HG03066 (cell line): ENCODE measurements at regions not wholly inside any gene's neighbourhood (a gene's known extent, or its start where the extent isn't known, plus 50 kb on each side); places are given as distances from the start of the nearest gene placed in this dataset.

ENCODE experiments used
- ATAC-seq: cut with Tn5 transposase; IDR thresholded peaks from one replicate; pipeline ENCODE4 v1.9.1; 2021; ENCODE audit warnings: low read depth; ENCODE audit not compliant: unreplicated experiment

- ATAC-seq, result no peak
These were observed 93.0 kb downstream of the PPP1R3A start for GRCh38 chr7:113825832-113826231.

- no peak for ATAC-seq
These were observed 94.5 kb downstream of the PPP1R3A start for GRCh38 chr7:113824117-113824823.

GRCh38 chr7:113819474-113819873 lies 99.3 kb downstream of the PPP1R3A start:
- no peak for ATAC-seq

GRCh38 chr7:113816639-113817038 lies 102.2 kb downstream of the PPP1R3A start:
- ATAC-seq, result no peak

DNA sequence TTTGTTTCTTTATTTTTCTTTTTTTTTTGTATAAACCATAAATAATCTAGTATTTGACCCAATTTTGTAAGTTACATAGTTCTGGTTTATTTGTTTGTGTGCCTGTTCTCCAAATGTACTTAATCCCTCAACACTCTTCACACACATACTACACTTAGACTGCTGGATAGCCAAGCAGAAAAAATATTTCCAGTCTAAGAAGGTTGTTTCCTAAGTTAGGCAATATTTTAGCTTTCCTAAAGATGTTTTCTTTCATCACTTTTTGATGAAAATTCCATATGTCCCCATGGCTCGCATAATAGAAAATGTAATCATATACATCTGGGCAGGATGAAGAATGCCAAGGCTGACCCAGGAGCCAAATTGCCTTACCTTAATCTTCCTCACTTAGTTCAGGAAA lies 105.3 kb downstream of the PPP1R3A start:
- no peak for ATAC-seq

- no peak for ATAC-seq
These were observed 106.1 kb downstream of the PPP1R3A start for GRCh38 chr7:113812591-113813255.

GRCh38 chr7:113810080-113810744 lies 108.6 kb downstream of the PPP1R3A start:
- no peak for ATAC-seq

DNA sequence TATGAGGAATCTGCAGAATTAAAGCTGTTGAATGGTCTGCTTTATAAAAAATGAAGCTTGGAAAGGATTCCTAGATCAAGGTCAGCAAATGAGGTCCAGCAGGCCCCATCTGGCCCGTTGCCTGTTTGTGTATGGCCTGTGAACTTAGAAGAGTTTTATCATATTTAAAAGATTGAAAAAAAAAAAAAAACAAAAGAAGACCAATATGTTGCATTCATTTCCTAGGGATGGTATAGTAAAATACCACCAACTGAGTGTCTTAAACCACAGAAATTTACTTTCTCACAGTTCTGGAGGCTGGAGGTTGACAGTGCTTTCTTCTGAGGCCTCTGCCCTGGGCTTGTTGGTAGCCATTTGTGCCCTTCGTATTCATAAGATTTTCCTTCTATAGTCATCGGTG lies 109.2 kb downstream of the PPP1R3A start:
- no peak for ATAC-seq

- no peak for ATAC-seq
These were observed 112.0 kb downstream of the PPP1R3A start for GRCh38 chr7:113806633-113807327.

- no peak for ATAC-seq
These were observed 112.8 kb downstream of the PPP1R3A start for GRCh38 chr7:113805976-113806375.

- no peak for ATAC-seq
These were observed 114.2 kb downstream of the PPP1R3A start for GRCh38 chr7:113804475-113805095.

GRCh38 chr7:113801751-113802150 lies 117.1 kb downstream of the PPP1R3A start:
- no peak for ATAC-seq

- no peak for ATAC-seq
These were observed 118.0 kb downstream of the PPP1R3A start for GRCh38 chr7:113800826-113801225.

- peak; percentile 98 for ATAC-seq
These were observed 118.9 kb downstream of the PPP1R3A start for GRCh38 chr7:113799896-113800295.

- no peak for ATAC-seq
These were observed 121.3 kb downstream of the PPP1R3A start for GRCh38 chr7:113797420-113798010.

DNA sequence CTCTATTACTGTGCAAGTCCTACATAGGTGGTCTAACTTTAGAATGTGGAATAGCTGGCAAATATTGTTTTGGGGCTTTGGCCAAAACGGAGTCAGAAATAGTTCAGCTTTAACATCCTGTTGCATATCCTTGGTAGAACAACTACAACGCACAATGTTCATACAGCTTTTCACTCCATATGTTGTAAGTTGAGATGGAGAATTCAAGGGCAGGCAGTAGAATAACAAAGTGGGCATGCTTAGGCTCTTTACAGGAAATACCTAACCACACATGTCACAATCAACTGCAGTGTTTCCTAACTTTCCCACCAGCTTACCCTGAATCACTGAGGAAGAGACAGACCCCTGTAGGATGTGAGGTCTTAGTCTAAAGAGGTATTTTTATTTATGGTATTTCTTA lies 122.3 kb downstream of the PPP1R3A start:
- no peak for ATAC-seq

GRCh38 chr7:113794573-113794972 lies 124.2 kb downstream of the PPP1R3A start:
- no peak for ATAC-seq

DNA sequence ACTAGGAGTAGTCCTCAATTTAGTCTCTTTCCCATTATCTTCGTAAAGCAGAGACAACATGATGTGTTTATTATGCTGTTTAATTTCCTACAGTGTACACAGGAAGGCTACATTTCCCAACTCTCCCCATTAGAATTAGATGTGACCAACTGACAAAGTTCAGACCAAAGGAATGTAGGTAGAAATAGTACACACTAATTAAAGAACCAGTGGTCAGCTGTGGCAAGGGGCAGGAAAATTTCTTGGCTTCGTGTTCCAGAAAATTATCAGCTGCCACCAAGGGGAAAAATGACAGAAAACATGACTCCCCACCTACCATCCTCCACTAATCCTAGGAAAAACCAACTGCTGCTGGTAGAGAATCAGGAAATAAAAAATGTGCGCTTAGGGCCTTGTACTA lies 125.6 kb downstream of the PPP1R3A start:
- ATAC-seq, result no peak

DNA sequence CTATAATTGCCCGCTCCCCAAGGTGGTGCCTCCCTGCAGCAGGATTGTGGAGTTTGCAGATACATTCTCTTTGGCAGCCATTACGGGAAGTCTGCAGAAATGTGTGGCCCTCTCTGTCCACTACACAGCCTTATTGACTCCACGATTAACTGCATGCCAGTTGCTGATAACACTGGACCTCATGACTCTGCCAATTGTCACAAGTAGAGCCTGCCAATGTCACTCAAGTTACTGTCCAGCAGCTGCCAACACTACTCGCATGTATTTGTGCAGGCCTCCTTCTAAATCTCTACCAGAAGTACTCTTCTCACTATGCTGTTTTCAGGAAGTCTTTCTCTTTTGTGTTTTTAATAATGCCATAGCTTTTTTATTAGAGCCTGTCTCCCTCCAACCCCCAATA lies 128.8 kb downstream of the PPP1R3A start:
- ATAC-seq, result no peak

- ATAC-seq, result no peak
These were observed 131.7 kb downstream of the PPP1R3A start for GRCh38 chr7:113787106-113787505.
